ENCODE measurements at regions not wholly inside any gene's neighbourhood (a gene's known extent, or its start where the extent isn't known, plus 50 kb on each side); places are given as distances from the start of the nearest gene placed in this dataset.

DNA sequence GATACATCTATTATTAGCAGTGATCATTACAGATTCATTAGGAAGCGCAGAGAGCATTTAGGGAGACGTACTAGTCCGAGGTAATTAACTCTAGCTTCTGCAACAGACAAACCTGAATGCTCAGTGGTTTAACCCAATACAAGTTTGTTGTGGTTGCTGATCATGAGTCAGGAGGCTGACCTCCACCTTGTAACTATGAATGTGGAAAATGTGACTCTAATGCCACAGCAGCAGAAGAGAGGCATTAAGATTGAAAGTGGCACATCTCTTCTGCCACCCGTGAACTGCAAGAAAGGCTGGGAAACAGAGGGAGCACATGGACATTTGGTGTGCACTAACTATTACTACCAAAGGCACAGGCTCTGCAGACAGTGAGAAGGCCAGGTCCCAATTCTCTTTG lies 71.2 kb upstream of the C3orf80 start:
- intact Hi-C loops (cut with DNase I), result no loop called here
- no peak for ATAC-seq
- DNase-seq (ENCODE audit: missing footprints), result no peak

DNA sequence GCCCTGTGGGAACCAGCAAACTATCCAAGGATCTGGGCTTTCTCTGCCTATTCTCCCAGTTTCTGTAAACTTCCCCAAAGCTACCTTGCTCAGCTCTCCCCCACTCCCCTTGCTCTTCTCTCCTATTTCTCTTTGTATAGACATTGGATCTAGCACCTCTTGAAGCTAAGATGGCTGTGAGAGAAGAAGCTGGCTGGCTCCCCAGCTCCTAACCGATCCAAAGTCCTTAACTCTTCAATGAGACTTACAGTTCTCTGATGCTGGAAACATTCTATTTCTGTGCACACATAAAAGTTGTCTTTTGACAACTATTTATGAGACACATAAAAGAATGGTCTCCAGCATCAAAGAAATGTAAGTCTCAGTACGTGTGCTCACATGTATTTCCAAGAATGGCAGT lies 70.6 kb upstream of the C3orf80 start:
- intact Hi-C loops (cut with DNase I), result no loop called here
- DNase-seq (ENCODE audit: missing footprints) (no peak), ATAC-seq (no peak)

DNA sequence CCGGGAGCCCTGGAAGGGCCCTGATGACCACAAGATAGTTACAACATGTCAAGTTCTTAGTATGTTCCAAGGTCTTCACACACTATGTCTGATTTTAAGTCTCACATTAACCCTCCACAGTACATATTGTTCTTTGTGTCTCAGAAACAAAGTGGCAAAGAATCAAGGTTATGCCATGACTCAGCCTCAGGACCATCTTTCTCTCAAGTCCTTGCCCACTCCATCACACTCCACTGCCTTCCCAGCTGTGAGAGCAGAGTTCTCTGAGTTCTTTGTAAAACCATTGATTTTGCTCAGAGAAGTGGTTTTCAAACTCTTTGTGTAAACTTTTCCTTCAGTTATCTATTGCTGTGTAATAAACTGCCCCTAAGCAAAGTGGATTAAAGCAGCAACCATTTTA lies 67.9 kb upstream of the C3orf80 start:
- no peak for DNase-seq (ENCODE audit: missing footprints)
- no peak for ATAC-seq
- intact Hi-C loops (cut with DNase I), result no loop called here

DNA sequence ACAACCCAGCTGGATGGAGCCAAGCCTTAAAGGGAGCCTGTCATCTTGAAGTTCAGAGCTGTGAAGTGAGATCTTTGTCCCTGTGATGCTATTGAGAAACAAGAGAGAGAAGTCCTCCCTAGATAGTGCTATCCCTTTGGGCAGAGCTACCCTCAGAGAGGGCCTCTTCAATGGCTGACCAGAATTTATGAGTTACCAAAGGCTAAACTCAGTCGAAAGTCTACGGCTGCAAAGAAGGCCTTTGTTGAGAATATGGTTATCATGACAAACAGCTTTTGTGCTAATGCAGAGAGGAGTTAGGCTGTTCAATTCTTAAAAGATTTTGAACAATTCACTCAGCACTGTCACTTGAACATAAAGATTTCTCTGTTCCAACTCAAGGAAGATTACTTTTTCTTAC lies 65.9 kb upstream of the C3orf80 start:
- DNase-seq (ENCODE audit: missing footprints) (no peak), ATAC-seq (no peak)
- intact Hi-C loops (cut with DNase I), result no loop called here

DNA sequence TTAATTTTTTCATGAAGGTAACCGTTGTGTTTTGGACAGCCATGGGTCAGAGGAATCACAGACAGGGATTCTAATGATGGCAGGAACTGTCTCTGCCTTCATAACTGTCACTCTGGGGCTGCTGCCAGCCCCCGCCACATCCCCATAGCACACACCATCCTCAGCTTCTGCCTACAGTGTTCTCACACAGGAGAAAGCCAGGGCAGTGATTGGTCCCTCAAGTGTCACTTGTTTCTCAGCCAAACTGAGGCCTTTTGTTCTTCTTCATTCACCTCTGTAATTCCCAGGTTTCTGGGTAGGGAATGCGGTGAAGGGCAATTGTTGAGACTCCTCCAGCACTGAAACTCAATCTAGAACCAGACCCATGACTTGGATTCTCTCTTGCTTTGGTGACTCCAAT lies 65.4 kb upstream of the C3orf80 start:
- no peak for ATAC-seq

DNA sequence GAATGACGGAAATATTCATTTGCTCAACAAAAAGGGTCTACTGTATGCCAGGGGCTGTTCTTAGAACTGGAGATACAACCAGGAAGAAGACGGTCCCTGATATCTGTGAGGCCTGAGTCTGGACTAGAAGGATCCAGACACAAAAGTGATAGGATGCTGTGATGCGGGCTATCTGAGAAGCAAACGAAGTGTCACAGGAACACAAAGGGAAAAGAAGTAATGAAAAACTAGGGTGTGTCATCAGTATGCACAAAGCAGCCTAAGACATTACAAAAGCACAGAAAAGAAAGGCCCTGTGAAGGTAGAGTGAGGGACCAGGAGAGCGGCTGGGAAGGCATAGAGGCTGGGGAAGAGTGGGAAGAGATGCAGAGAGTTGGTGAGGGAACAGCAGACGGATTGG lies 63.3 kb upstream of the C3orf80 start:
- intact Hi-C loops (cut with DNase I), result loop anchor here (5.0 kb wide), 2 partner anchors 180 to 250 kb away; no protein-coding TSS in a partner anchor
- no peak for DNase-seq (ENCODE audit: missing footprints)

More for the DNA sequence above, 65.4 kb upstream of the C3orf80 start:
- DNase-seq (ENCODE audit: missing footprints), result no peak
- intact Hi-C loops (cut with DNase I), result loop anchor here (5.0 kb wide), 2 partner anchors 182 to 252 kb away; no protein-coding TSS in a partner anchor

DNA sequence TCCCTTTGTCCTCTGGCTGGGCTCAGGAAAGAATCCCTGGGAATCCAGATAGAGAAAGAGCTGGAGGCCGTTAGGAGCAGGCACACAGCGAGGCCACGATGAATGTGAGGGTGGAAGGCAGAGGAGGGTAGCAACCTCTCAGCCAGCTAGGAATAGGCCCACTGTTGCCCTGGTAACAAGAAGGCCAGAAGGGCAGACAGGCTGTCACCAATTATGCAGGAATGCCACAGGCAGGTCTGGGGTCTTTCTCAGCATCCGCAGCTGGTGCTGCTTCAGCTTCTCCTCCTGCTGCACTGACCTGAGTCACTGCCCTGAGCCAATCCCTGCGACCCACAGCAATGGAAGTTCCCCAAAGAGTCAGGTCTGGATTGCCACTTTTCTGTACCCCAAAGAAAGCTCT lies 62.8 kb upstream of the C3orf80 start:
- ATAC-seq (no peak), DNase-seq (ENCODE audit: missing footprints) (no peak)
- intact Hi-C loops (cut with DNase I), result loop anchor here (5.0 kb wide), 2 partner anchors 180 to 250 kb away; no protein-coding TSS in a partner anchor

More for the DNA sequence above, 63.3 kb upstream of the C3orf80 start:
- no peak for ATAC-seq

DNA sequence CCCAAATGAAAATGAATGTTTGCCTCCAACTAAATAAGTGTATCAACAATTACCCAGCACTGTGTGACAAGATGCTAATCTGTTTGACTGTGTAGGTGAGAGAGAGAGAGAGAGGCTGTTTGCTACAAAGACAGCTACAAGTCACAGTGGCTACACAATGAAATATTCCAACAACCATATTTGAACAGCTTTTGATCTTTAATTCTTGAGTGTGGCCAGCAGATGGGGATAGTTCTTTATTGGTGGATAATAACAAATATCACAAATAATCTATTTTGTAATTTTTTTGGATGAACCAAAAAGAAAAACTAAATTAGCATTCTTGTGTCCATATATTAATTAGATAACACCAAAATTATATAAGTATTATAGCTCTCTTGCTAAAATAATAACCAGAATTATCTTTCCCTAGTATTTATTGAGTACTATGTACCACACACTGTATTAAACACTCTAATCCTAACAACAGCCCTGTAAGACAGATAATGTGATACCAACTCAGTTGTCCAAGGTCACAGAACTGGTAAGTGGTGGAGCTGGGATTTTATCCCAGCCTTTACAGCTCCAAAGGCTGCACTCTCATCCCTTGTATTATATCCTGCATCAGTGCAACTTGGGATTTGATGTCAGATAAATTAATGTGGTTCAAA lies 61.9 kb upstream of the C3orf80 start:
- DNase-seq (ENCODE audit: missing footprints), result no peak
- intact Hi-C loops (cut with DNase I), result loop anchor here (5.0 kb wide), 2 partner anchors 179 to 249 kb away; no protein-coding TSS in a partner anchor
- ATAC-seq, result no peak

DNA sequence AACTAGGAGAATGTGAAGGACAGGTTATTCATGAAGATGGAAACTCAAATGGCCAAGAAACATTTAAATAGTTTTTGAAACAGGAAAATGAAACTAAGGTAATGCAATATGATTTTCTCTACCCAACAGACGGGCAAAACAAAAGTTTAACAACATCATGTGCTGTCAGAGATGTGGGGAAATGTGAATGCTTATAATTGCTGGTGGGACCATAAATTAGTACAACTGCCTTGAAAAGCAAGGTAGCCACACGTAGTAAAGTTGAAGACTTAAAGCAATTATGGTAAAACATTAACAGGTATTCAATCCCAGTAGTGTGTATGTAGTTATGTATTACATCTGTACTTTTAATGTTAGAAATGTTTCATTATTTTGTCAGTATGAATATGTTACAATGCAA lies 57.0 kb upstream of the C3orf80 start:
- intact Hi-C loops (cut with DNase I), result no loop called here
- ATAC-seq, result no peak
- no peak for DNase-seq (ENCODE audit: missing footprints)

DNA sequence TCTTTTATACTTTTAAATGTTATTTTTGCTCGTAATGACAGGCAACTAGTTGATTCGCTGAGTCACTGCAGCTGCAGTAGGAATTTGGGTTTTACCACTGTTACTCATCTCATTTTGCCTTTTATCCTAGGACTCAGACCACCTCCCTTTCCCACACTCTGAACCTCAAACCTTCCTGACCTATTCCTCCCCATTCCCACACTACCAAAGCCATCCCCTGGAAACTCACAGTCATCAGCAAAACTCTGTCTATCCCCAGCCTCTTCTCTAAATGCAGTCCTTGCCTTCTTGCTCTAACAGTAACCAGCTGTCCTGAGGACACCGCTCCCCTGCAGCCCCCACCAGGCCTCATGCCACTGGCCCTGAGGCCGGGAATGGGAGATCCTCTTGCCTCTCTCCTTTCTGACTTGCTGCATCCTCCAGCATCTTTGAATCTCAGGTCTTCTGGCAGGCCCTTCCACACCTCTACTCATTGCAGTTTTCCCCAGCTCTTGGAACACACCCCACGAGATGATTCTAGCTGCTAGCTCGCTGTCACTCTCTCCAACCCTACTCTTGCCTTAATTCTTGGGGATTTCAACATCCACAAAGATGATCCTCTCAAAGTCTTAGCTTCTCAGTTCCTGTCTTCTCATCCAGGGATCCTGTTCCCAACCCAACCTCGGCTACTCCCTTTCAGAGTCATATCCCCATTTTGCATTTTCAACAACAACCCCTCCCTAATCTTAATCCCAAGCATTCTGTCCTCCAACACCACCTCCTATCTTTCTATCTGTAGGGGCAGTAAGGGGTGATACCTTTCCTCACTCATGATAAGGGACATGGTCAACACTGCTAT lies 55.9 kb upstream of the C3orf80 start:
- no peak for DNase-seq (ENCODE audit: missing footprints)
- no peak for ATAC-seq
- intact Hi-C loops (cut with DNase I), result no loop called here

DNA sequence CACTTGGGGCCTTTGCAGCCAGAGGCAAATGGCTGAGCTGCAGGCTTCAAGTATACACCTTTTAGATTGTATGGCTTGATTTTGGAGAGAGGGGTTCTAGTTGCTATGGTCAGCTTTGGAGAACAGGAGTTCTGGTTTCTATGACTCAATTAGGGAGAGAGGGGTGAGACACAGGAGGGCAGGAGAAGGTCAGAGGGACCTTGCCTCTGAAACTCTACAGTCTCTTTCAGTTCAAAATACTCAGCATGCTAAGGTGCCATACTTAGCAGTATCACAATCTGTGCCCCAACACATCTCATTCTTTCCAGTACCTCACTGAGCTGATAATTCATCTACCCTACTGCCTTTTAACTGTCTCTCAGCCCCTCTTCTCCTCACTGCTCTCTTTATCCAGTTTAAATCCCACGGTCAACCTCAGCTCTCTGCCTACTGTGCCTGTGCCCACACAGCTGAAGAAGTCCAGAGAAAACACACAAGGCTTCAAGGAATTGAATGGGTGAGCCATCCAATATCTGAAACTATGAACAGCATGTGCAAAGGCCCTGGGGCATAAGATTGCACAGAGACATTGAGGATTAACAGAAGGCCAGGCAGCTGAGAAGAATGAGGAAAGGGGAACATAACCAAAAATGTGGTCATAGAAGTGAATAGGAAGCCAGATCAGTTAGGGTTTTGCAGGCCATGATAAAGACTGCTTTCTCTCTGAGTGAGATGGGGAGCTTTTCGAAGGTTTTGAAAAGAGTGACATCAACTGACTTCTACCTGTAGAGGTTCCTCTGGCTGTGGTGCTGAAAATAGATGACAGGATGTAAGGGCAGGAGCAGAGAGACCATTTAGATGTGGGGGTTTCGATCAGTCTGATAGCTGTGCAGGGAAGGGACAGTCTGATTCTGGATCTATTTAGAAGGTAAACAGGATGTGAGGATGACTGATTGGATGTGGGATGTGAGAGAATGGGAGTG lies 54.5 kb upstream of the C3orf80 start:
- intact Hi-C loops (cut with DNase I), result no loop called here
- DNase-seq (ENCODE audit: missing footprints) (no peak), ATAC-seq (no peak)

DNA sequence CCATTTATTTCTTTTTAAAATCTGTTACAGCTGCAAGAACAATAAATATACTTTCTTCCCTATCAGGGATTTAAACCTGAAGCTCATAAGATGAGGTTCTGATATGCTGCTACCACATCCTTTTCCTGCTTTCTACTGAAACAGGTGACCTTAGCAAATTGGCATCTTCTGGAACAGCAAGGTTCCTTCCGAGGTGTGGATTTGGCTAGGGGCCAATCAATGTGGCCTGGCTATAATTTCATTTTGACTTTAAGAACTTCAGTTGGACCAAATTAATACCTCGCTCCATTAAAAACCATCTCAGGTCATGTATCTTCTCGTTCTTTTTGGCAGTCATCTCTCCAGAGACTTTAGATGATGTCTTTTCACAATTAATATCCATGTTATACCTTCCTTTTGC lies 53.4 kb upstream of the C3orf80 start:
- intact Hi-C loops (cut with DNase I), result no loop called here

DNA sequence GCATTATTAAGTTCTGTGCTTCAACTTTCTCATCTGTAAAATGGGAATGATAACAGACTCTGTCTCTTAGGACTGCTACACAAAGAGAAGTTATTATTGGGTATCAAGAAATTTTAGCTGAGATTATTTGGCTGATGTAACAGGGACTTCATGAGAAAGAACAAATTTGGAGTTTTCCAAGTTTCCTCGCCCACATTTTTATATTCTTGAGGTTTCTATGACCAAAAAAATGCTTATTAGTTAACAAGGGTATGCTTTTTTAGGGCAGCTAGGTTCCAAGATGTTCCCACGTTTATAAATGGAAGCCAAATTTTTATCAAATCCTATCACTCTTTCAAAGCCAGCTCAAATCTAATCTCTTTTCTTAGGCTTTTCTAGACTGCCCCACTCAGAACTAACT lies 50.6 kb upstream of the C3orf80 start:
- intact Hi-C loops (cut with DNase I), result no loop called here
- no peak for DNase-seq (ENCODE audit: missing footprints)
- no peak for ATAC-seq

More for the DNA sequence above, 53.4 kb upstream of the C3orf80 start:
- ATAC-seq (no peak), DNase-seq (ENCODE audit: missing footprints) (no peak)

All from Right ventricle myocardium inferior (tissue), 1 donor.